WTC11 (cell line): ENCODE measurements at regions not wholly inside any gene's neighbourhood (a gene's known extent, or its start where the extent isn't known, plus 50 kb on each side); places are given as distances from the start of the nearest gene placed in this dataset.

Experiments
- ATAC-seq: fragments of 200-7000 bp; cut with Tn5 transposase; 2 replicates; pipeline ENCODE4 v1.10.0; 2021; ENCODE audit warnings: mild to moderate bottlenecking, moderate library complexity
- CTCF ChIA-PET: fragments of 300-600 bp; sonication (Branson Sonifier 250); formaldehyde crosslinking; loops from one replicate; lab custom pipeline; 2021; ENCODE audit warnings: antibody characterized with exemption; lab: Charles Lee
- POLR2A ChIA-PET: fragments of 350-600 bp; sonication (Branson Sonifier 250); formaldehyde crosslinking; loops from one replicate; lab custom pipeline; 2021; ENCODE audit warnings: antibody characterized with exemption; lab: Charles Lee
- DNase-seq: peaks from one replicate; pipeline ENCODE4 v3.0.0; 2021; ENCODE audit warnings: low spot score
- H3K27ac Mint-ChIP-seq: 2 replicates; pipeline ENCODE4 v1.8.0; 2021; ENCODE audit warnings: mixed read lengths
- H3K27me3 Mint-ChIP-seq: 2 replicates; pipeline ENCODE4 v1.8.0; 2021; ENCODE audit warnings: low read depth, mild to moderate bottlenecking, moderate library complexity, mixed read lengths
- H3K36me3 Mint-ChIP-seq: 2 replicates; pipeline ENCODE4 v1.8.0; 2021; ENCODE audit warnings: mixed read lengths
- H3K4me1 Mint-ChIP-seq: 2 replicates; pipeline ENCODE4 v1.8.0; 2022; ENCODE audit warnings: mixed read lengths
- H3K4me3 Mint-ChIP-seq: 2 replicates; pipeline ENCODE4 v1.8.0; 2021; ENCODE audit warnings: mild to moderate bottlenecking, moderate library complexity, mixed read lengths
- H3K9me3 Mint-ChIP-seq: 2 replicates; pipeline ENCODE4 v1.8.0; 2021; ENCODE audit warnings: mixed read lengths
- AFF4 ChIP-seq: sonication (generic); formaldehyde crosslinking; IDR thresholded peaks from 2 replicates; pipeline ENCODE4 v1.8.1; 2023; ENCODE audit warnings: mild to moderate bottlenecking, missing genetic modification reagents, borderline replicate concordance
- CDX4 ChIP-seq: fragments of 250-450 bp; sonication (Bioruptor Pico); IDR thresholded peaks from 2 replicates; pipeline ENCODE4 v1.9.0; 2021; ENCODE audit warnings: moderate library complexity, mild to moderate bottlenecking, inconsistent platforms, borderline replicate concordance
- ERG ChIP-seq: fragments of 250-450 bp; sonication (Bioruptor Pico); IDR thresholded peaks from 2 replicates; pipeline ENCODE4 v1.8.0; 2021; ENCODE audit warnings: mild to moderate bottlenecking
- FOXP4 ChIP-seq: sonication (generic); formaldehyde crosslinking; IDR thresholded peaks from 2 replicates; pipeline ENCODE4 v1.8.0; 2022; ENCODE audit warnings: mild to moderate bottlenecking, missing genetic modification reagents
- OVOL2 ChIP-seq: fragments of 250-450 bp; sonication (Bioruptor Pico); IDR thresholded peaks from 2 replicates; pipeline ENCODE4 v1.9.0; 2021; ENCODE audit warnings: mild to moderate bottlenecking, borderline replicate concordance
- TEAD1 ChIP-seq: sonication (generic); formaldehyde crosslinking; IDR thresholded peaks from 2 replicates; pipeline ENCODE4 v1.8.0; 2022; ENCODE audit warnings: mild to moderate bottlenecking, missing genetic modification reagents
- TEAD4 ChIP-seq: sonication (generic); formaldehyde crosslinking; IDR thresholded peaks from 2 replicates; pipeline ENCODE4 v1.8.0; 2022; ENCODE audit warnings: mild to moderate bottlenecking, missing genetic modification reagents
- USF1 ChIP-seq: sonication (generic); formaldehyde crosslinking; IDR thresholded peaks from 2 replicates; pipeline ENCODE4 v1.8.0; 2022; ENCODE audit warnings: mild to moderate bottlenecking, missing genetic modification reagents
- ZNF121 ChIP-seq: sonication (generic); formaldehyde crosslinking; IDR thresholded peaks from 2 replicates; pipeline ENCODE4 v1.8.0; 2023; ENCODE audit warnings: missing genetic modification reagents
- ZNF281 ChIP-seq: sonication (generic); formaldehyde crosslinking; IDR thresholded peaks from 2 replicates; pipeline ENCODE4 v1.8.0; 2023; ENCODE audit warnings: mild to moderate bottlenecking, missing genetic modification reagents
- ZNF671 ChIP-seq: fragments of 250-450 bp; sonication (Bioruptor Pico); IDR thresholded peaks from 2 replicates; pipeline ENCODE4 v1.8.0; 2021; ENCODE audit warnings: mild to moderate bottlenecking

GRCh38 chr1:59128239-59128736 lies 168.6 kb upstream of the FGGY start (continued):
- no peak for TF ChIP-seq FOXP4
- no peak for TF ChIP-seq ZNF671 (CRISPR knock-in tag)

- no peak for DNase-seq
- CTCF ChIA-PET = no interaction called here
- H3K4me1 Mint-ChIP-seq = peaks cover 27% of the 10 kb centered on the region
- ATAC-seq = peak; percentile 68
- TF ChIP-seq TEAD4 (peak; percentile 62; the same call in 1 of the 2 replicates), AFF4 (CRISPR knock-in tag) (no peak), ZNF121 (CRISPR knock-in tag) (no peak), TEAD1 (CRISPR knock-in tag) (peak; percentile 27; the same call in 1 of the 2 replicates)
- TF ChIP-seq, all 79 proteins: peak for 2
- peaks cover 8% of the 10 kb centered on the region for H3K36me3 Mint-ChIP-seq
- POLR2A ChIA-PET = no interaction called here
- no peaks in the 10 kb centered on the region for H3K27me3 Mint-ChIP-seq
- H3K9me3 Mint-ChIP-seq = peaks cover 25% of the 10 kb centered on the region
- H3K27ac Mint-ChIP-seq = peak overlapping the region; percentile 75
- no peak overlapping the region for H3K4me3 Mint-ChIP-seq
Observed at GRCh38 chr1:59128784-59129227, 168.1 kb upstream of the FGGY start.

- H3K9me3 Mint-ChIP-seq = peaks cover 9% of the 10 kb centered on the region
- ATAC-seq (no peak; the same call in 1 of the 2 replicates), DNase-seq (no peak)
- ChIA-PET POLR2A (no interaction called here), CTCF (no interaction called here)
- H3K4me1 Mint-ChIP-seq = peaks cover 27% of the 10 kb centered on the region
- peaks cover 8% of the 10 kb centered on the region for H3K36me3 Mint-ChIP-seq
- peak overlapping the region; percentile 29 for H3K27ac Mint-ChIP-seq
- H3K4me3 Mint-ChIP-seq = no peak overlapping the region
- no peaks in the 10 kb centered on the region for H3K27me3 Mint-ChIP-seq
- no peak for TF ChIP-seq CDX4 (CRISPR knock-in tag)
- no peak for TF ChIP-seq ZNF281 (CRISPR knock-in tag)
- no peak for TF ChIP-seq USF1
- no peak for TF ChIP-seq ERG (CRISPR knock-in tag)
- no peak for TF ChIP-seq TEAD1 (CRISPR knock-in tag)
- TF ChIP-seq OVOL2 (CRISPR knock-in tag) = no peak
Observed at GRCh38 chr1:59132295-59132694, 164.6 kb upstream of the FGGY start.
